ENCODE measurements at regions not wholly inside any gene's neighbourhood (a gene's known extent, or its start where the extent isn't known, plus 50 kb on each side); places are given as distances from the start of the nearest gene placed in this dataset.

DNA sequence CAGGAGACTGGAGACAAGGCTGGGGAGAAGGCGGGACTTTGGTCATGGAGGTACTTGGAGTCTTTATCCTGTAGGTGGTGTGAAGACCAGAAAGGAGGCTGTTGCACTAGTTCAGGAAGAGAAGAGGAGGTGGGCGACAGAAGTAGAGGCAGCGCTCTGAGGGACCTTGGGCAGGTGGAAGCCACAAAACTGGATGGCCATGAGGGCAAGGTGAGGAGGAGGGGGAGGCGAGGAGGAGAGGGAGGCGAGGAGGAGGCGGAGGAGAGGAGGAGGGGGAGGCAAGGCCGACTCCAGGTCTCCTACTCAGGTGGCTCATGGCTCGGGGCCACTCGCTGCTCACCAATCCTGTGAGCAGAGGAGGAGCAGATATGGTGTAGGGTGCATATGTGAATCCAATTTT lies 125.6 kb downstream of the RPLP1 start:
- no peak for DNase-seq

DNA sequence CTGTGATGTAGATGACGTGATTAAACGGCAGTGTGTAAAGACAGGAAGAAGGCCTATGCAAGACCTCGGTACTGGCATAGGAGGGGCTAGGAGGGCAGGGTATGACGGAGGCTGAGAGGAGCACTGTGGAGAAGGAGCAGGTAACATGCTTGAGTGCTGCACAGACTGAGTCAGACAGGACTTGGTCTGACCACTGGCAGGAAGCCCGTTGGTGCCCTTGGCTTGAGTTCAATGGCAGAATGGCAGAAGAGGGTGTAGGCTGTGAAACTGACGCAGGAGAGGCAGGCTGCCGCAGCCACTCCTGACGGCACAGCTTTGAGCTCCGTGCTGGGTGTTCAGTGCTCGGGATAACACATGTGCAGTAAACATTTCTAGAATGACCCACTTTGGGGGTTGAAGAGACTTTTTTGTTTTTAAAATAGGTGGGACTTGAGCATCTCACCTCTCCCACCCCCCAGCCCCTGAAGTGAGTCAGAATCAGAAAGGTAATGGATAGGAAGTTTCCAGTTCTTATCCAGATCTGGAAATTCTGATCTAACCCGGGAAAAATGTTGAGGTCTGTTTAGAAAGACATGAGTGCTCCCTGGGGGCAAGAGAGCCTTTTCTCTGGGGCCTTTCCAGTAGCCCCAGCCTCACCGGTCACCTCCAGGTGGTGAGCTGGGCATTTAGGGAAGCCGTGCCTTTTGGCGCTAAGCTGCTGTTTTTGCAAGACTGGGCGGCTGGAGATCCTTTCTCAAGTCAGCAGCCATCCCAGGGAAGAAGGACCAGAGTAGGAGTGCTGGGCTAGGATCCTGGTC lies 126.4 kb downstream of the RPLP1 start:
- DNase-seq, result no peak

DNA sequence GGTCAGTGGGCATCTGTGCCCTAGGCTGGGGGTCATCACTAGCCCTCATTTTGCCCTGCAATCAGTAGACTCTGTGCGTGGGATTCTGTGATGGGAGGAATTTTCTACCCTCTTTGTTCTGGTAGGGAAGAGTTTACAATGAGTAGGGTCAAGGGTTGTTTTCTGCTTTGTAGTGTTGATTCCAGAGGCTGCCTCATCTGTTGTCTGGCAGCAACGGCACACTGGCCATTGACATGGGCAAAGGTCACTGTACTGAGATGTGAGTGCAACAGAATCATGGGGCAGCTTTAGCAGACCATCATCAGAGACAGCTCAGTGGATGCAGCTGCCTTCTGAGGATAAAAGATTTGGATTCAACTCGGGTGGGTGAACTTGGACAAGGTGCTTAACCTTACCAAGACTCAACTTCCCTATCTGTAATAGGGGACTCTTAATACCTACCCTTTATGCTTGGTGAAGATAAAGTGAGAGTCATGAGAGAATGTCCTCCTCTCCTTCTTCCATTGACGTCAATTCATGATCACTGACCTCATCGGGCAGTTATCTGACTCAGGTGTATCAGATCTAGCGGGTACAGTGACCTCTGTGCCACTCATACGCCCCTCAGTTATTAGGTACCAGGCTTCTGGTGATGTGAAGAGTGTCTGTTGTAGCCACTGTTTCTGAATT lies 127.5 kb downstream of the RPLP1 start:
- DNase-seq, result no peak

DNA sequence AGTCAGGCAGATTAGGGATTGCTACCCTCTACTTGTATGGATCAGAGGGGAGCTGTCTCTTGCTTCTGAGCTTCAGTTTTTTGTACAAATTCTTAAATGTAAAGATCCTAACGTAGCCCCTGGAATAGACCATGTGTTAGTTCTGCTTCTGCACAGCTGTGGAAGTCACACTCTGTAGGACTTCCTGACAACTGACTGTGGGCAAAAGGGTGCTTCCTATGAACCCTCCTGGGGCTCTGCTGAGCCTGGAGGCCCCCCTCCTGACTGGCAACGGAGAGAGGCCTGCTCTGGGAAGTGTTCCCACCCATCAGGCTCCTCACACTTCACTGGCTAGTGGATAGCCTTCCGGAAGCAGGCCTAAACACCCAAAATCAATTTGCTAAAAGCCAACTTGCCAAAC lies 131.0 kb downstream of the RPLP1 start:
- DNase-seq, result no peak

DNA sequence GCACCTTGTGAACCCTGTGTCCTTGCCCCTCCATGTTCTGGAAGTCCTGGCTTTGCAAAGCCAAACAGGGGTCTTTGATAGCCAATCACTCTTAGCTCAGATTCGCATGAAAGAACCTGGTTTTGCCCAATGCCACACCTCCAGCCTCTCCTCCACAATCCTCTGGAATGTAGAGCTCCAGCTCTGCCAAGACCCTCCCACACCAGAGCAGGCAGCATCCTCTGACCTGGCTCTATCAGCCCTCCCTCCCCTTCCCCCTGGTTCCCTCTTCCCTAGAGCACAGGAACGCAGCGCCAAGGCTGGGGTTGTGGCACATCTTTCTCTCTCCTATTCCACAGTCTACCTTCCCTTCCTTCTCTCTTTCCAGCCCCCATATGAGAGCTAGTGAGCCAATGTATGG lies 133.3 kb downstream of the RPLP1 start:
- no peak for DNase-seq

DNA sequence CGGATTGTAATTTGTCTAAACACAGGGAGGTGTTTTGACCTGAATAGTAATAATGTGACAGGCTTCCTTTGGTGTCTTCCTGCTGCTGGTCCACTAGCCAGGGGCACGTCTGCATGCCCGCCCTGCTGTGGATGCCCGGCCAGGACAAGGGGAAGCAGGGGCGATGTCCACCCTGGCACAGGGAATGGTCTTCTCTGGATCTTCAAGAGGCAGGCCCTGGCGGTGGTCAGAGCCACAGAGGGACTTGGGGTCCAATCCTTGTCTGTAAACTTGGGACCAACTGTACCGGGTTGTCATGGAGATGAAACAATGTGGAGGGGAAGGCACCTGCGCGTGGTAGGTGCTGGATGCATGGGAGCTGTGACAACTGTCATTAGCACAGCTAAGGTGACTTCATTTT lies 134.1 kb downstream of the RPLP1 start:
- no peak for DNase-seq

DNA sequence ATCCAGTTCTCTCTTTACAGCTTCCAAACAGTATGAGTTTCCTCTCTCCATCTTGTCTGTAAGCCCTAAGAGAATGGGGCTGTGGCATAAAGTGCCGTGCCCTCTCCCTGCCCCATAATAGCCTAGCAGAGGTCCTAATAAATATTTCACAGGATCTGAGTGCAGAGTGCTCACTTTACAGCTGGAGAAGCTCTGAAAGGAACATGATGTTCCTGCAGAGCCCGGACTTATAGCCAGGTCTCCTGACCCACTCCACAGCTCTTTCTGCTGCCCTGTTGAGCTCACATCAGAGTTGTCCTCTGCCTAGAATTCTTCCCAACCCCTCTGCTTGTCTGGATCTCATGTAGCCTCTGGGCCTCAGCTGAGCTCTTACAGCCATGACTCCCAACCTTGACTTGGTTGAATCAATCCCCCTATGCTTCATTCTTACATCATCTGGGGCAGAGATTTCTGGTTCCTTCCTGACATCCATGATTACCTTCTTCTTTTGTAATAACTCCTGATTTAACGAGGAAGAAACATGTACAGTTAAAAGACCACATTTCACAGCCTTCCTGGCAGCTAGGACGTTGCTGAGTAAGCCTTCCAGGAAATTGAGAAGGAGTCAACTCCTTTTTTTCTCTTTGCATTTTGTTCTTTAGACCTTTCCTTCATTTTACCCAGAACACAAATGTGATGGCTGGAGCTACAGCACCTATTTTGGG lies 135.3 kb downstream of the RPLP1 start:
- DNase-seq, result no peak

DNA sequence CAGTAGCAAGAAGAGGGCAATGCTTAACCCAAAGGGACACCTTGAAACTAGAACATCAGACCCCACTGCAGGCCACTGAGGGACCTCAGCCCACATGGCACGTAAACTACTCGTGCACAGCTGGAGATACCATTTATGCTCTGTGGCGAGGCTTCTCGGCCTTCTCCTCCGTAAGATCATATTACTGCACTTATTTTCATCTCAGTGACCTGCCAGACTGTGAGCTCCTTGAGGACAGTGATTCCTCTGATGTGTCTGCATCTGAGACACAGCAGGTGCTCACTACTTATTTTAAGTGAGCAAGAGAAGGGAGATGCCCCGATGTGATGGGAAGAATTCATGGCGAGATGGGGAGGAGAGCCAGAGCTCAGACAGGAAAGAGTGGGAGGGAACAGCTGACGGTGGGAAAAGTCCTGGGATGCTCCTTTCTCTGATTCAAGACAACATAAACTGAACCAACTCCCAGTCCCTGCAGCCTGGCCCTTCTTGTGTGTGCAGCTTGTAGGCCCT lies 137.6 kb downstream of the RPLP1 start:
- no peak for DNase-seq

DNA sequence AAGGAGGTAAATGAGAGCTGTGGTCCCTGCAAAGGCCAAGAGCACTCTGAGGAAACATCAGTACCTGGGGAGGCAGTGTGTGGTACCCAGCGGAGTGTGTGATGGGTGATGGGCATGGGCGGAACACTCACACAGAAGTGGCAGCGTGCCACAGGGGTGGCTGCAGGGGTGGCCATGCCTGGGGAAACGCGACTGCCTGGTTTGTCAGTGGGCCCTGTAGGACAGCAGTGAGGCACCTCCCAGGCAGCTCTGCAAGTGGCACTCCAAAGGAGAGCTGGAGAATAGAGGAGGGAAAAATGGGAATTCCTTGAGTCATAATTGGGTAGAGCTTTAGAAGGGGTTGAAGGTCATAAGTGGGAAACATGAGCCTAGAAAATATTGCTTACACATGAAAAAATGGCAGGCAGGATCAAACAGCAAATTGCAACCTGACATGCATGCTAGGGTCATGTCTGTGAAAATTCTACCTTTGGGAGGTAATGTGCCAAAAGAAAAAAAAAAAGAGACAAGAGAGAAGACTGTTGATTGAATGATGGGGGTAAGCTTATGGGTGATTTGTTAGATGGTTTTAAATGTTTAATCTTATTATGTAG lies 138.4 kb downstream of the RPLP1 start:
- DNase-seq, result no peak

DNA sequence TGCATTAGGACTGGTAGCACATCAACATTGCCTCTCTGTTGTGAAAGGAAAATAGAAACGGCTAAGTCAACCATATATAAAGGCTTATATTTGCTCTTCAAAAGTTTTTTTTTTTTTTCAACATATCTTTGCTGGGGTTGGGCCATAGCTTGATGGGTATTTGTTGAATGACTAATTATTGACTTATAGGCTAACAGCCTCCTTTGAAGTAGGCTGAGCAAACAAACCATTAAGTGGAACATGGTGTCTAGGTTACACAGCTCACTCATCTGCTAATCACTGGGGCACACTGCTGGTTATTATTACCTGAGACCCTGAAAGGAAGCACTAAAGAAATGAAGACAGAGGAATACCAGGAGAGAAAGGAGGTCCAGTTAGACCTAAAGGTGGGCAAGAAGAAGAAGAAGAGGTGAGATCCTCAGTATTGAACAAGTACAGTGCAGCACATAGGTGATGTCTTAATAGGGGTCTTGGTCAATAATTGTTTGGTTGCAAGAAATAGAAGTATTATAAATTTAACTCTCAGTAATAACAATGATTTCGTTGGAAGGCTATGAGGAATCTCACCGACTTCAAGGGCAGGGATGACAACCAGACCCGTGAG lies 139.4 kb downstream of the RPLP1 start:
- no peak for DNase-seq

DNA sequence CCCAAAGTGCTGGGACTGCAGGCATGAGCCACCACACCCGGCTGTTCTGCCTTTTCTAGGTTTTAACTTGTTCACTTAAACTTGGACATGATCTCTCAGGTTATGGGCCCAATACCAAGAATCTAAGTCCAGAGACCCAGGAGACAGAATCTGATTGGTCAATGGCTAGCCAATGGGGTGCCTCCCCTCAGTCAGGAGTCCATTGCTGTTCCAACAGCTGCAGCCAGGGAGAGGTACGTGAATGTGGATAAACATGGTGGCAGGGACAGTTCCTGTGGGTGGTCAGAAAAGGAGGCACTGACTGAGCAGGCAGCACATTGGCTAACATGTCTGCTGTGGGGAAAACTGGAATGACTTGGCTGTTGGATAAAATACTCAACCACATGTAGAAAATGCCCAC lies 140.3 kb downstream of the RPLP1 start:
- no peak for DNase-seq

DNA sequence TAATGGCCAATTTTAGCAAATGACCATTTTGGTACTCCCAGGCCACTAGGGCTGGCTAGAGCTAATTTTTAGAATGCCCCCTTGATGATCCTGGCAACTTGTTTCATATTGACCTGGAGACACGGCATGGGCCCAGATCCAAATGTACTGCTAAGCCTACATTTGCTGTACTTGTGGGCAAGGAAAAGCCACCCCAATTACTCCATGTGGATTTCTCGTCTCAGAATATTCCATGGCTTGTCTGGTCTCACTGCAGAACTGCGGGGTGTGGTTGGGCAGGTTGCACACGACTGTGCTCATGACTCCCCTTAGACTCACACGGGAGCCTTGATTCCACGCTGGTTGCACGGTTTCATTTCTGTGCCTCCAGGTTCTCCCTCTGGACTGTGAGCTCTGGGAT lies 140.9 kb downstream of the RPLP1 start:
- no peak for DNase-seq

DNA sequence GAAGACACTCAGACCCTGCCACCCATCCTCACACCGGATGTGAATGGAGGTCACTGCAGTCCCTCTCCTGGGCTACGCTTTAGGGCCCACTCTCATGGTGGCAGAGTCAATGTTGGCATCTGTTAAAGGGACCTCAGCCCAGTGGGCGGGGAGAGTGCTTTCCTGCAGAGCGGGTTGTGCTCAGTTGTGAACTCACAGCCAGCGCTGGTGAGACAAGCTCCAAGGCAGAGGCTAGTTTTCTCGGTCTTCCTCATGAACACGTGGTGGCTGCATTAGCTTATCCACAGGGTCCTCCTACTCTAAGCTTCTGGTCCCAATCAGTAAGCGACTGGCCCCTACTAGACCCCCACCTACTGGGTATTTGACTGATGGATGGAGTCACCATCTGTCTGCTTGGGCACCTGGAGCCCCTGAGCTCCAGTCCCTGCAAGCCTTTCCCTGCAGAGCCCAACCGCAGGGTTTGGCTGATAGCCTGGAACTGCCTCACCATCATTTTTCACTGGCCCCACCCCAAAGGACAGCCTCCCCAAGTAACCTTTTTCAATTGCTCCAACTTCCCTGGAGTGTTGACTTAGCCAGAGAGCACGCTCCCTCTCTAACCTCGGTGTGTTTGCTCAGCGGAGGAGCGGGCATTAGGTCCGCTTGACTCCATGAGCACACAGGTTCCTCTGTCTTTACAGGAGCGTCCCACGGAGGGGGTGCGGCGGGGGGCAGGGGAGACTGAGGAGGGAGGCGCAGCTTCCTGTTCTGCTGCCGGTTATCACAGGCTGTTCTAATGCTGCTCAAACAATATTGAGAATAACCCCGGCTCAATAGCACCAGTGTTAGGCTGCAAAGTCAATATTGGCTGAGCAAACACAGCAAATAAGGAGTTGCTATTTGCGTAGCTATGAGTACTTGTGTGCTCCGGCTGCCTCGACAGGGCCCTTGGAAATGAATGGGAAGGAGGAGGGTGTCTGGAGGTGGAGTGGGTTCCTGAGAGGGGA lies 141.7 kb downstream of the RPLP1 start:
- no peak for DNase-seq

DNA sequence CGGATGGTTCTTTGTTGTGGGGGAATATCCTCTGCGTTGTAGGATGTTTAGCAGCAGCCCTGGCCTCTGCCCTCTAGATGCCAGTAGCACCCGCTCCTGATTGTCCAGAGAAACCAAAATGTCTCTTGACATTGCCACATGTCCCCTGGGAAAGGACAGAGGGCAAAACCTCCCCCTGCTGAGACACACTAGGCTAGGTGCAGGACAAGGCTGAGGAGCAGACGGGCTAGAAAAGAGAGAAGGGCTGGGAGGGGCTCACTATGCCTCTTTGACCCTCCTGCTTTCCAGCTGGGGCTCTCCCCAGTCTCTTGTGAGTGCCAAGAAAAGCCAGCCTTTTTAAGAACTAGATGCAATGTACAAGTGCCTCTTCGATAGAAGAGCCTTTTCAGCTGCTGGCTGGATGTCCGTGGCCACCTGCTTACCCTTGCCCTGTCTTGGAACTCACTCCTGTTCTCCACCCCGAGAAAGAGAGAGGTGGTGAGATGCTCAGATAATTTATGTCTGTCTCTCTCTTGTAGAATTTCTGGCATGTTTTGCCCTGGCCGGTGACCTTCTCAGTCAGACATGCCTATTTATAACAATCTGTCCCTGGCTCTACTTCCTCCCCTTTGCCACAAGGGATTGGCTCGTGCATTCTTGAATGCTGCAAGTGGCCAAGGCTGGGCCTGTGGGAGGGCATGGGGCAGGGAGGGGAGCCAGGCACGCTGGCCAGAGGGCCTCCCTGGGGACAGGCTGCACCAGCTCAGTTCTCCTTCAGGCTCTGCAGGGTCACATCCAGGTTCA lies 142.6 kb downstream of the RPLP1 start:
- no peak for DNase-seq

DNA sequence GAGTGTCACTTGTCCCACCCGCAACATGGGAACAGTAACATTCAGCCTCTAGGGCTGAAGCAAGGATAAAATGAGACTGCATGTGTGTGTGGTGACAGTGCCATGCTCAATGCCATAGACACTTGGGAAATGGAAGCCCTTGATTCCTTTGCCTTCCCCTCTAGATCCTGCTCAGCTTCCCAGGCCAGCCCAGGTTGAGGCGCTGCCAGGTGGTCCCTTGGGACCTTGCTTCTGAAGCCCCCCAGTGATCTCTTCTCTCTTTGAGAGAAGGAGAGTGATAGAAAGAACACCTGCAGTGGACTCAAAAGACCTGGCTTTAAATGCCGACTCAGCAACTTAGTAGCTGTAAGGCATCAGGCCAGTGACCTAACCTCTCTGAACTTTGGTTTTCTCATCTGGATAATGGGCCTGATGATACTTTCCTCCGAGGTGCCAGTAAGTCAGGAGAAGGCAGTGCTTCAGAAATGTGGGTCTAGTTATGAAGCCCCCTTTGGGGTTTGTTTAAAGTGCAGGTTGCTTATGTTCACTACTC lies 144.5 kb downstream of the RPLP1 start:
- no peak for DNase-seq

DNA sequence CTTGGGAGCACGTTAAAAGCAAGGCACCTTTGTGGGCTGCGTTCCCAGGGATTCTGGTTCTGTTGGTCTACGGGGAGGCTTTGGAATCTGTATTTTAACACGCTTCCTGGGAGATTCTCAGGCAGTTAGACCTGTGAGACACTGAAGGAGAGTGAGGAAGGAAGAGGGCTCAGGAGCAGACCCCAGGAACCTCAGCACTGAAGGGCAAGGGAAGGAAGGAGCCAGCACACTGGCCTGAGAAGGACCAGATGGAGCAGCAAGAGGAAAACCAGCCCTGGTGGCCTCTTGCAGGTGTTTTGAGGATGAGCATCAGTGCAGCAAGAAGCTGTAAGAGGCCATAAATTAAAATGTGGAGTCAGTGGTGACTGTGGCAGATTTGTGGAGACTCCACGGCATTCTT lies 146.7 kb downstream of the RPLP1 start:
- no peak for DNase-seq

DNA sequence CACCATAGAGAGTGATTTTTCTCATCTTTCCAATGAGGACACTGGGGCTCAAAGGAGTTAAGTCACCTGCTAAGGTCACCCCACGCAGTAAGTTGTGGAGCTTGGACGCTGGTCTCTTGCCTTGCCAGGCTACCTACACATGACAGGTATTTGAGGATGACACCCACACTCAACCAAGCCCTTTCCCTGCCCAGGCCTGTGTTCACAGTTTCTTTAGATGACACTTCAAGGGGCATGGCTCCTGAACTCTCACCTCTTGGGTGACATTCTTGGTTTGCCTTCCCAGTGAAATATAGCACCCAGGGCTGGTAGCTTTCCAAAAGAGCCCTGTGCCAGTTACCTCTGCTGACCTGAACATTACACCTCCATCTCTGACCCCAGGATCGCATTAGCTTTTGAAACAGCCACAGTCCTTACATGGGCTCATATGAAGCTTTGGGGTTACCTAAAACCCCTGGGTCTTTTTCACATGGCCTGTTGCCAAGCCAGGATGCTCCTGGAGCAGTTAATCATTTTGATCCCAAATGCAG lies 148.0 kb downstream of the RPLP1 start:
- DNase-seq, result no peak

DNA sequence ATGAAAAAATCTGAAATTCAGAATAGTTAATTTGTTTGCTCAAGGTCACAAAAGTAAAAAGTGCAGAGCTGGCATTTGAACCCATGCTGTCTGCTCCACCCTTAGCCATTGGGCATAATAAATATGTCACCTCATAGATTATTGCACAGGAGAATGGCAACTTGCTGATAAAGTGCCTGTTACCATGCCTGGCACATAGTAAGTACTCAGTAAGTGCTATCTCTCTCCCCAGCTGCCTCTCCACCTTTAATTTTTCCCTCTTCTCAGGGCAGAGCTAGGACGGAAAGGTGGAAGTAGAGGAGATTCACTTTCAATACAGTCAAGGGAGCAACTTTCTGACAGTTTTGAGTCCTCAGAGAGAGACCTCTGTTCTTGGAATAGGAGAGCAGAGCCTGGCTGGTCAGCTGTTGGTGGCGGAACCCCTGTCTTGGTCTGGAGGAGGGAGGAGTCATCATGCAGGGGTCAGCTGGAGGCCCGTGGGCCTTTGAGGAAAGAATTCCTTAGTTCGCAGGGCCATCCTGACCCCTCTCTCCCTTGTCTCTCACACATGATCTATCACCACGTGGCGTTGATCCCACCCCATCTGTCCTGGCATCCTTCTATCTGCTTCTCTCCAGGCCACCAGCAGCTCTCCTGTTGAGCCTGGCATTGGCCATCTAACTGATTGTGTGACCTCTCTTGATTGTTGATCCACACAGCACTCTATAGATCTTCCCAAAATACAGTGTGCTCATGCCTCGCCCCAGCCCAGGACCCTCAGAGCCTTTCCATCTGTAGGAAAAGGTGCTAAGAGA lies 149.3 kb downstream of the RPLP1 start:
- DNase-seq, result no peak

DNA sequence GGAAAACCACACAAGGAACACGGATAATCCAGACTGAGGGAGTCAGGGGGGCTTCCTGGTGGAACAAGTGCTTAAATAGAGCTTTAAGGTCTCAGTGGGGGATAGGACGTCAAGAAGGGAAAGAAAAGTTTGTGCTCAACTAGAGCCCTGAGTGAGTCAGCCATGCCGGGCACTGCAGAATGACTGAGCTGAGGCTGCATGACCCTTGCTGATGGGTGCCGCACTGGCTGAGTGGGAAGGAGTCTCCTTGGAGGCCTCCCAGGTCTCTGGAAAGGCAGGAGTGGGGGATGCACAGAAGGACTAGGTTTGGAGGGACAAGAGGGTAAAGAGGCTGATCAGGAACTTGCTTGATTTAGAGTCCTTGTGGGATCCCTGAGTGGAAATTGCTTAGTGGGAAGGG lies 150.3 kb downstream of the RPLP1 start:
- DNase-seq, result no peak
